ENCODE measurements at regions not wholly inside any gene's neighbourhood (a gene's known extent, or its start where the extent isn't known, plus 50 kb on each side); places are given as distances from the start of the nearest gene placed in this dataset.

DNA sequence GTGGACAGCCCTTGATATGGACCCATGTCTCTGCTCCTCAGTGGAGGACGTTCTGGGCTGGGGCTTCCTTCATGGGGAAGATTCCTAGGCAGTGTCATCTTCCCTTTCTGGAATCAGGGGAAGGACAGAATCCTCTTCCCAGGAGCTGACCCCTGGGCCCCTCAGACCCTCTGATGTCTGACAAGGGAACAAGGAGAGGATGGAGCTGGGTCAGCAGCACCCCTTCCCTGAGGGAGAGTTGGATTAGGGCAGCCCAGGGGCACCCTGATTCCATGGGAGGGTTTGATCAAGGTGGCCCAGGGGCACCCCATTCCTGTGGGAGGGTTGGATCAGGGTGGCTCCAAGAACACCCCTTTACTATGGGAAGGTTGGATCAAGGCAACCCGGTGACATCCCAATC, 86.5 kb downstream of the ACKR3 start:
- DNase-seq: peak; percentile 4

GRCh38 chr2:236656721-236657120, 87.1 kb downstream of the ACKR3 start:
- DNase-seq: no peak

DNA sequence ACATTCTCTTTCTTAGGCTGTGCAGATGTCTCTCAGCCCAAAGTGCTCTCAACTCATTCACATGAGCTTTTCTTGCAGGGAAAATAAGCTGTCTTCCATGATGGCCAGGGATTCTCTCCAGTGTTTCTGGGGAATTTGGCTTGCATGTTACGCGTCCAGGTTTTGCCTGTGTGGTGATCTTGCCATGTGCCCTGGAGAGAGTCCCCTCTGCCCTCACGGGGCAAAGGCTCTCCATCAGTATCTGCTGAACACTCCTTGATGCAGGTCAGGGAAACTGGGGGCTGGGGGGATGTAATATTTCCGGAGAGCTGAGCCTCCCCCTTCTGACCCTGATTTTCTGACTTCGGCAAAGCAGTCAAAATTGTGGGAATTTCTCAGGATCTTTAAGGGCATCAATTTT, 87.6 kb downstream of the ACKR3 start:
- no peak for DNase-seq

DNA sequence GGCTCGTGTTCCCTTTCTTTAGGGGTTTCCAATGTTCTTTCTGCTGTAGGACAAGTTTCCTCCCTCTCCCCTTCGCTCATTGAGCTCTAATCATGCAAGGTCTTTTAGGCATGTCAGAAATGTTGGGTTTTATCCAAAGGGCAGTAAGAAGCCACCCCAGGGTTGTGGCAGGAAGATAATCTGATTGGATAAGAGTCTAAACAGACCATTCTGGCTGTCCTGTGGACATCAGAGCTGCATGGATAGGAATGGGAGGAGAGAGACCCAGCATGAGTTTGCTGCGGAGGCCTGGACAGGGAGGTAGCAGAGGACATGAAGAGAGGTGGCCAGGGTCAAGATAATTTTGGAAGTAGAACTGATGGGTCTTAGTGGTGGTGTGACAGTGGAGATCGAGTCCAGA, 88.2 kb downstream of the ACKR3 start:
- no peak for DNase-seq

DNA sequence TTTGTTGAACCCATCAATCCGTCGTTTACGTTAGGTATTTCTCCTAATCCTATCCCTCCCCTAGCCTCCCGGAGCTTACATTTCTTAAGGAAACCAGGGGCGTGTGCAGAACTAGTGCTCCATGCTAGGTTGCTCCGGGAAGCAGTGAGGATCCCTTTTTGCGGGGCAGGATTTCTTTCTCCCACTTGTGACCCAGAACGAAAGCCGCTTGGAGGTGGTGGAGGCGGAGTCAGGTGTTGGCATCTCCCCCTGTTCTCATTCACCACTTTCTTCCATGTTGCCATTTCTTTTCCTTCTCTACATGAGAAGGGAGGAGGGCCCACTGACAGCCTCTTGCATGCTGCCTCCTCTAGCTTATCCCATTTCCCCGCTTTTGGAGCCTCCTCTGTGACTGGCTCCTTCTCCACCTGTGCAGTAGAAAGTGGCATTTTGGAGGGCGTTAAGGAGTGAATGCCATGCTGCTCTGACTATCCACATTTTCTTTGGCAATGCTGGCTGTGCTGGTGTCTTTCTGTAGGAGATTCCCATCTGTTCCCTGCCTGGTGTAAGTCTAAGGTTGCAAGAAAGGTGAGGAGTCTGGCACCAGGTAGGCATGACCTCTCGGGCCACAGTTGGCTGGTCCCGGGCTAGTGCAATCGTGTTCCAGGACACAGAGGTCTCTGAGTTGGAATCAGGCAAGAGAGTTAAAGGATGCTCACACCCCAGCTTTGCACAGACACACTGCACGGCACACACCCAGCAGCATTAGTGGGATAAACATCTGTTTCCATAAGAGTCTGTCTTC, 89.5 kb downstream of the ACKR3 start:
- no peak for DNase-seq

- peak; percentile 82 for DNase-seq
Measured at GRCh38 chr2:236659758-236660150, 90.1 kb downstream of the ACKR3 start.

GRCh38 chr2:236661061-236661761, 91.6 kb downstream of the ACKR3 start:
- no peak for DNase-seq

DNA sequence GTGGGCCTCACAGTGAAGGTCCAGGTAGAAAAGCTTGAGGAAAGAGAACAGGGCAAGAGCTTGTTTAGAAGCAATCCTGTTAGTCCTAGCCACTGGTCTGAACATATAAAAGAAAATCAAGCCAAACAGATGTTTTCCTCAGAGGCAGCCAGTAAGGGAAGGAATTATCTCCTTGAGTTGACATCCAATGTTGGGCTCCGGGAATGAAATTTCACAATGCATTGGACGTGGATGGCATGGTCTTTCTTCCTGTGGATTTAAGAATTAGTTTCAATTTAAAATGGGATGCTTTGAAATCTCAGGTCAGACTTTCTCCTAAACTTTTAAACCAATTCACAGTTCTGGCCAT, 92.1 kb downstream of the ACKR3 start:
- DNase-seq: no peak

DNA sequence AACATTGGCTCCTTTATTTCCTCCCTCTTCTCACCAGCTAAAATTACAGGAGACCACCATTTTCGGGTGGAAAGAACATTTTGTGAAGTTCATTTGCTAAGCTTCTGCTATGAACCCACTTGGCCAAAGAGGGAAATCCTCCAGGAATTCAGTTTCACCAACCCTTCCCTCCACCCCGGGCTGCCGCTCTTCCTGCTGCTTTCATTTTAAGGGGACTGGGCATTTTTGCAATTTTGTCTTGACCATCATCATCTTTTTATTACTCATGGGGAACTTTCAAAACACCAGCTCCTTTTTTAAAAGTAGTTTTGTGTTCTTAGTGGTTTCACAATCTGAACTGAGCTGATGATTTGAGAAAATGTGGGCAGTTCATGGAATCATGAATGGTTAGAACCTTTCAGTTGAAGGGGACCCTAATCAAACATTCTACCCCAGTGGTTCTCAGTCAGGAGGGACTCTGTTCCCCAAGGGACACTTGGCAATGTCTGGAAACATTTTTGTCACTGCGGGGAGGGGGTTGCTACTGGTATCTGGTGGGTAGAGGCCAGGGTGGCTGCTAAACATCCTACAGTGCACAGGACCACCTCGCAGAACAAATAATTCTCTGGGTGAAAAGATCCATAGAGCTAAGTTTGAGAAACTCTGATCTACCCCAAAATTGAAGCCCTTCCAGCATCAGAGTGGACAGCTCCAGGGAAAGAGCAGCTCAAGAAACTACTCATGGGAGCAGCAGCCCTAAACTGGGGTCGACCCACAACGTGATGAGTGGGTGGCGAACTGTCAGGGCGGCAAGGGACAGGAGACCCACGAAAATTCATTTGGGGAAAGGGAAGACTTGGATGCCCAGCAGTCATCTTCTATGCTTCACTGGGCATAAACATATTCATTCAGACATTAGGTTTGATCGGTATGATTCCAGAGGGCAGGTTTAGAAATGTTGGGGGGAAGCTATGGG, 92.9 kb downstream of the ACKR3 start:
- no peak for DNase-seq

GRCh38 chr2:236663287-236664101, 93.9 kb downstream of the ACKR3 start:
- DNase-seq: peak; percentile 93

- no peak for DNase-seq
Measured at GRCh38 chr2:236664136-236664535, 94.5 kb downstream of the ACKR3 start.

DNA sequence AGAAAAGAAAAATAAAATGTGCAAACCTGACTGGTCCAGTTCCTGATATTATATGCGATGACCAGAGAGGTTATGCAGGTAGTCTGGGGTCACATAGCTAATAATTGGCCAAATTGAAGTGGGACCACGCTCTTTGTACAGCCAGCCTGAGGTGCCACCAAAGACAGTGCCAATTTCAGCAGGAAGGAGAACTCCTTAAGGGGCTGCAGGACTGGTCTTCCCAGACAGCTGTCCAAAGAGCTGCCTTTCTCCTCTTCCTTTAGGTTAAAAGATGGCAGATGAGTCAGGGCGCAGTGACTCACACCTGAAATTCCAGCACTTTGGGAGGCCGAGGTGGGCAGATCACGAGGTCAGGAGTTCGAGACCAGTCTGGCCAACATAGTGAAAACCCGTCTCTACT, 95.5 kb downstream of the ACKR3 start:
- DNase-seq: no peak

DNA sequence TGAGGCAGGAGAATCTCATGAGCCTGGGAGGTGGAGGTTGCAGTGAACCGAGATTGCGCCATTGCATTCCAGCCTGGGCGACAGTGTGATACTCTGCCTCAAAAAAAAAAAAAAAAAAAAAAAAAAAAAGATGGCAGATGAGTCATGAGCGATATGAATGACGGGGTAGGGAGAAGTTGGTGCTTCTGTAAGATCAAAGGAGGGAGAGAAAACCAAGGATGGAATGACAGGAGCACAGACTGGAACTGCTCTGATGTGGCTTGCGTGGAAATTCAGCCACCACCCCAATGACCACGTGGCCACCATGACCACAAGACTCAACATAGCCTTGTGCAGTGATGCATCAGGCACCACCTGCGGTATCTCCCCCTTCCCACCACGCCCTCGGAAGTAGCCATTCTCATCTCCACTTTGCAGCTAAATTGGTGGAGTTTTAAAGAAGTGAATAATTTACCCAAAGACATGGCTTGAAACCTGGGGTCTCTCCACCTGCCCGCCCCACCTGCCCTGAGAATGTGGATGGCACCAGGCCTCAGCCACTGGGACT, 96.0 kb downstream of the ACKR3 start:
- DNase-seq: no peak

DNA sequence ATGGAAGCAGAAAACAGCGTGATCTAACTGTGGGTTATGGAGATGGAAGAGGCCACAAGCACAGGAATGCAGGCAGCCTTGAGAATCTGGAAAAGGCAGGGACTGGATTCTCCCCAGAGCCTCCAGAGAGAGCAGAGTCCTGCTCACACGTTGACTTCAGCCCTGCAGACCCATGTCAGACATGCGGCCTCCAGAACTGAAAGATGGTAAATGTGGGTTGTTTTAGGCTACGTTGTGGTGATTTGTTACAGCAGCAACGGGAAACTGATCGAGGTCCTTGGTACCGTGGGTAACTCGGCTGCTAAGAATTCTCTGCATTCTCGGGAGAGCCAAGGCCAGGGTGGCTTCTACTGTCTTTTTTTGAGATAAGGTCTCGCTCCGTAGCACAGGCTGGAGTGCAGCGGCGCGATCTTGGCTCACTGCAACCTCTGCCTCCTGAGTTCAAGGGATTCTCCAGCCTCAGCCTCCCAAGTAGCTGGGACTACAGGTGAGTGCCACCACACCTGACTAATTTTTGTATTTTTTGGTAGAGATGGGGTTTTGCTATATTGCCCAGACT, 97.1 kb downstream of the ACKR3 start:
- no peak for DNase-seq

DNA sequence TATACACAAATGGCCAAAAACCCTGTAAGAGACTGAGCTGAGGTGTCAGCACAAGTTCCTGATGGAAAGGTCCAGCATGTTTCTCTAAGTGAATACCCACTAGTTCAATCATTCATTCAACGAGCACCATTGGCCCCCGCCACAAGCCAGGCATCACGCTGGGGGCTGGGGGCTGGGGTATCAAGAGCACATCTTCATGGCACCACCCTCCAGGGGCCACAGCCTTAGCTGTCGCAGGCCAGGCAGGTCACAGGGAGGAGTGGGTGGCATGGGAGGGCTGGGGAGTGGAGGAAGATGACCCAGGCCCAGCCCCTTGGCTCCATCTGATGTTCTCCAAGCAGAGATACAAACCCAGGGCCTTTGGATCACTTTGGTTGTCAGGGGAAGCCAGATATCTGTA, 97.9 kb downstream of the ACKR3 start:
- DNase-seq: no peak

GRCh38 chr2:236668531-236668969, 98.9 kb downstream of the ACKR3 start:
- no peak for DNase-seq

DNA sequence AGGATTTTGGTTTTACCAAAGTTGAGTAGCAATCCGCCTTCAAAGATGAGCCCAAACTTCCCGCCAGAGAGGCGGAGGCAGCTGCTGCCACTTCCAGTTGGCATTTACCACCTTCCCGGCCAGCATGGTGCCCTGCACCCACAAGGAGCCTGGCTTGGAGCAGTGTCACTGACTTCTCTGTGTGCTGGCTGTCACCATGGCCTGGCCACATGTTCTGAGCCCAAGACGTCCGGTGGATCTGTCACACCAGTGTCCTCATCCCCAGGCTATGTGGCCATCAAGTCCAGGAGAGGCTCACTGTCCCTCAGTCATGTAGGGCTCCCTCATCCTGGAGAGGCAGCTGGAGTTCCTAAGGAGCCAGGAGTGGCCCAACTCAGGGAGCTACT, 100.6 kb downstream of the ACKR3 start:
- no peak for DNase-seq

- no peak for DNase-seq
Measured at GRCh38 chr2:236671896-236672562, 102.4 kb downstream of the ACKR3 start.

GRCh38 chr2:236672606-236673005, 103.0 kb downstream of the ACKR3 start:
- DNase-seq: no peak

GRCh38 chr2:236673126-236673822, 103.6 kb downstream of the ACKR3 start:
- no peak for DNase-seq

DNA sequence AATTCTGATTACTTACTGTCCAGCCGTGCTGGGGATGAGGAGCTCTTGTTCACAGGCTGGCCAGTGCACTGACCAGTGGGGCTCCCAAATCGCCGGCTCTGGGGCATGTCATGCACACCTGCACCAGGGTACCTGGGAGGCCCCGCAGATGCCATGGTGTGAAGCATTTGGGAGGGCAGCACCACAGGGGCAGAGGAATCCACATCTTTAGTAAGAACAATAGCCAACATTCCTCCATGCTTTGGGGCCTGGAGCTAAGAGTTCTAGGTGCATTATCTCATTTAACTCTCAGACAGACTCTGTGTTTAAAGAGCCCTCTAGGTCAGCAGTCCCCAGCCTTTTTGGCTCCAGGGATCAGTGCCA, 104.2 kb downstream of the ACKR3 start:
- no peak for DNase-seq

Data from femur (tissue), 1 donor.